ENCODE measurements at regions not wholly inside any gene's neighbourhood (a gene's known extent, or its start where the extent isn't known, plus 50 kb on each side); places are given as distances from the start of the nearest gene placed in this dataset.

GRCh38 chr1:164071288-164071687 lies 487.7 kb upstream of the PBX1 start:
- no peak for TF ChIP-seq ZNF510 (tag by site-specific recombination; IDR thresholded peaks at IDR 0.05; ENCODE audit: insufficient replicate concordance)
- TF ChIP-seq ZNF302 (tag by site-specific recombination; IDR thresholded peaks at IDR 0.05; ENCODE audit: low read depth): no peak
- no peak for TF ChIP-seq ZBTB7A (tag by site-specific recombination; IDR thresholded peaks at IDR 0.05; ENCODE audit: low read depth)
- no peak for TF ChIP-seq CTCF (tag by site-specific recombination; IDR thresholded peaks at IDR 0.05)
- TF ChIP-seq, protein P1, sequence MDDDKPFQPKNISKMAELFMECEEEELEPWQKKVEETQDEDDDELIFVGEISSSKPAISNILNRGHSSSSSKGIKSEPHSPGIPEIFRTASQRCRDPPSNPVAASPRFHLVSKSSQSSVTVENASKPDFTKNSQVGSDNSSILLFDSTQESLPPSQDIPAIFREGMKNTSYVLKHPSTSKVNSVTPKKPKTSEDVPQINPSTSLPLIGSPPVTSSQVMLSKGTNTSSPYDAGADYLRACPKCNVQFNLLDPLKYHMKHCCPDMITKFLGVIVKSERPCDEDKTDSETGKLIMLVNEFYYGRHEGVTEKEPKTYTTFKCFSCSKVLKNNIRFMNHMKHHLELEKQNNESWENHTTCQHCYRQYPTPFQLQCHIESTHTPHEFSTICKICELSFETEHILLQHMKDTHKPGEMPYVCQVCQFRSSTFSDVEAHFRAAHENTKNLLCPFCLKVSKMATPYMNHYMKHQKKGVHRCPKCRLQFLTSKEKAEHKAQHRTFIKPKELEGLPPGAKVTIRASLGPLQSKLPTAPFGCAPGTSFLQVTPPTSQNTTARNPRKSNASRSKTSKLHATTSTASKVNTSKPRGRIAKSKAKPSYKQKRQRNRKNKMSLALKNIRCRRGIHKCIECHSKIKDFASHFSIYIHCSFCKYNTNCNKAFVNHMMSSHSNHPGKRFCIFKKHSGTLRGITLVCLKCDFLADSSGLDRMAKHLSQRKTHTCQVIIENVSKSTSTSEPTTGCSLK (tag by site-specific recombination; IDR thresholded peaks at IDR 0.05): no peak
- TF ChIP-seq TCF7L2 (IDR thresholded peaks at IDR 0.05; ENCODE audit: borderline replicate concordance, low read depth, low read length): no peak

Data from HEK293 (cell line).